ENCODE measurements at regions not wholly inside any gene's neighbourhood (a gene's known extent, or its start where the extent isn't known, plus 50 kb on each side); places are given as distances from the start of the nearest gene placed in this dataset.

GRCh38 chr11:70772950-70773349 lies 374.6 kb downstream of the CTTN start:
- Histone ChIP-seq H3K27ac (ENCODE audit: low read depth, low read length) (no peak overlapping the region), H4K20me1 (ENCODE audit: insufficient read depth) (no peaks in the 10 kb centered on the region), H3K36me3 (ENCODE audit: control insufficient read depth in 1 of 2, insufficient read depth in 2 of 2, low read length in 2 of 2) (no peaks in the 10 kb centered on the region), H3K4me1 (ENCODE audit: control insufficient read depth in 1 of 2, insufficient read depth in 2 of 2, low read length in 2 of 2) (no peaks in the 10 kb centered on the region), H3K27me3 (ENCODE audit: insufficient read depth, low read length) (no peaks in the 10 kb centered on the region), H3K4me2 (ENCODE audit: low read length) (no peak overlapping the region), H3K79me2 (ENCODE audit: insufficient read depth, low read length) (no peaks in the 10 kb centered on the region), H3K9ac (ENCODE audit: low read length) (no peak overlapping the region), H3K9me3 (ENCODE audit: control insufficient read depth in 1 of 2, insufficient read depth in 1 of 2, low read depth in 1 of 2, low read length in 2 of 2) (no peaks in the 10 kb centered on the region), H2AFZ (ENCODE audit: low read depth, low read length, poor library complexity, severe bottlenecking) (no peak overlapping the region), H3K4me3 (replicated peaks in 1 of 2; ENCODE audit: low read depth in 1 of 2, low read length in 2 of 2) (no peak overlapping the region), H3K9me2 (ENCODE audit: insufficient read depth) (no peaks in the 10 kb centered on the region)
- ChIA-PET POLR2A (no interaction called here), RAD21 (ENCODE audit: low non-redundant PET in 1 of 2, low total read pairs in 2 of 2, uncharacterized antibody in 2 of 2, unreplicated experiment in 2 of 2) (no interaction called here), CTCF (no interaction called here)
- TF ChIP-seq EZH2phosphoT487 (IDR thresholded peaks at IDR 0.05; ENCODE audit: borderline replicate concordance), result no peak
- no peak for TF ChIP-seq SP1 (IDR thresholded peaks at IDR 0.05; ENCODE audit: low read depth)
- TF ChIP-seq ZBTB33 (IDR thresholded peaks at IDR 0.05; ENCODE audit: extremely low read depth, insufficient replicate concordance, low read length), result no peak
- no TSS peak for BruUV-seq (replicated peaks)
- DNase-seq (ENCODE audit: low read depth, low spot score) (no peak), ATAC-seq (no peak)
- intact Hi-C loops (cut with micrococcal nuclease), result no loop called here

- intact Hi-C loops (cut with micrococcal nuclease), result no loop called here
- Histone ChIP-seq H3K4me2 (ENCODE audit: low read length) (no peak overlapping the region), H2AFZ (ENCODE audit: low read depth, low read length, poor library complexity, severe bottlenecking) (no peak overlapping the region), H3K9ac (ENCODE audit: low read length) (no peak overlapping the region), H3K9me3 (ENCODE audit: control insufficient read depth in 1 of 2, insufficient read depth in 1 of 2, low read depth in 1 of 2, low read length in 2 of 2) (no peaks in the 10 kb centered on the region), H3K79me2 (ENCODE audit: insufficient read depth, low read length) (no peaks in the 10 kb centered on the region), H3K4me3 (replicated peaks in 1 of 2; ENCODE audit: low read depth in 1 of 2, low read length in 2 of 2) (no peak overlapping the region), H3K36me3 (ENCODE audit: control insufficient read depth in 1 of 2, insufficient read depth in 2 of 2, low read length in 2 of 2) (no peaks in the 10 kb centered on the region), H3K27ac (ENCODE audit: low read depth, low read length) (no peak overlapping the region), H3K27me3 (ENCODE audit: insufficient read depth, low read length) (no peaks in the 10 kb centered on the region), H3K9me2 (ENCODE audit: insufficient read depth) (no peaks in the 10 kb centered on the region), H4K20me1 (ENCODE audit: insufficient read depth) (no peaks in the 10 kb centered on the region), H3K4me1 (ENCODE audit: control insufficient read depth in 1 of 2, insufficient read depth in 2 of 2, low read length in 2 of 2) (no peaks in the 10 kb centered on the region)
- ATAC-seq (no peak), DNase-seq (ENCODE audit: low read depth, low spot score) (no peak)
- ChIA-PET POLR2A (no interaction called here), RAD21 (ENCODE audit: low non-redundant PET in 1 of 2, low total read pairs in 2 of 2, uncharacterized antibody in 2 of 2, unreplicated experiment in 2 of 2) (no interaction called here), CTCF (no interaction called here)
- TF ChIP-seq ZNF274 (IDR thresholded peaks at IDR 0.05; ENCODE audit: low read depth, low read length) (no peak), SP1 (IDR thresholded peaks at IDR 0.05; ENCODE audit: low read depth) (no peak), ZFX (IDR thresholded peaks at IDR 0.05) (no peak), CBX3 (IDR thresholded peaks at IDR 0.05; ENCODE audit: low read depth) (no peak)
- BruUV-seq (replicated peaks), result no TSS peak
Observed at GRCh38 chr11:70775386-70776075, 377.2 kb downstream of the CTTN start.
